ENCODE measurements at regions not wholly inside any gene's neighbourhood (a gene's known extent, or its start where the extent isn't known, plus 50 kb on each side); places are given as distances from the start of the nearest gene placed in this dataset.
"Not testable (repeated sequence)": the region's sequence is repeated elsewhere in the genome, so short reads cannot be mapped to it uniquely, and the experiment has no call there.

DNA sequence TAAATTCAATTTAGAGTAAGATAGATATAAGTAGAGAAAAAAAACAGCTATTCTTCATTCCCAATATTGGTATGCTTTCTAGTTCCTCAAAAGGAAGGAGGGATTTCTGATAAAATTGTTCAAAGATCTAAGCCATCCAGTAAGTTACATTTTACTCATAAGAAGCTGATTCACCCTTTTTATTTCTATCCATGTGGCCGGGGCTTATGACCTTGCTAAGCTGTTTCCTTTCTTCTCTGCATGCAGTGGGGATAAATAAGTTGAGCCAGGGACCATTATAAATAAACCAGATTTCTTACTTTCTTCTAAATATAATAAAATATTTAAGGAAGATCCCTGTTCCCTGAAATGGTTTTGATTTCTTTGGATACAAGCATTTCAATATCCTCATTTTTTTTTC is 502.3 kb downstream of the PDHA2 start:
- no peak for DNase-seq

DNA sequence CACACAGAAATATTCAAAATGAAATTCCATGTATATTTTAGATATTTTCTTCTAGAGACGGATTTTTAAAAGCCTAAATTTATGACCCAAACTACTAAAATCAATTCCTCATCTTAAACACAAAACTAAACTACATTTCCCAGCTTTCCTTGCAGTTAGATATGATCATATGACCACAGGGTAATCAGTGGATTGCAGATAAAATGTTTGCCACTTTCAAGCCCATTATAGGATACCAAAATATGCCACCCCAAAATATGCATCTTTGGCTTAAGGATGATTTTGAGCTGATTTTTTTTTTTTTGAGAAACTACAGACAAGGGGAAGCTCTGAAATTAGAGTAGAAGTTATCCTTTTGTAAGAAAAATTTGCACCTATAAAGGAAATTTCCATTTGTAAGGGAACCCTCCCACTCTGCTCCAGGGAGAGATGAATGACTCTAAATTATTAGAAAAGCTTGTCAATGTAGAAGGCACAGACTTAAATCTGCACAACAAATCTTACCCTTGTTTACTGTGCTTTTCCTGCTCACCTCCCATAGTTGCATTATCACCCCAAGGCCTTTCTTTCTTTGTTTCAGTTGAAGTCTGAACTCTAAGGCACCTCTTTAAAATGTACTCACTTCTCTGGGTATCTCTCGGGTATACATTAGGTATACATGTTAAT is 503.0 kb downstream of the PDHA2 start:
- no peak for DNase-seq

DNA sequence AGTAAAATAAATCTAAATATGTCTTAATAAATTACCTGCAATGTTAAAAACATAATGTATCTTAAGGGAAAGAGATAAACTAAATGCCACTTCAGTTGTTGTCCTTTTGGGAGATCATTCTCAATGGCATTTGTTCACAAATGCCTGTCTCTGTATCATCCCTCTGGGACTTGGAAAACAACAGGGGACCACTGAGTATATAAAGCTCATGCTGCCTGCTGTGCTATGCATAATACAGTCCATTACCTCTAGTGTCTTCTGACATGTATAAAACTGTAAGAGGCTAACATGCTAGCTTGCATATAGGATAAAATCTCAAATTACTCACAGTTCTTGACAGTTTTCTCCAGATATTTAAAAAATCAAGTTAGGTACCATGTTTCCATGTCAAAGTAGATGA is 503.9 kb downstream of the PDHA2 start:
- no peak for DNase-seq

DNA sequence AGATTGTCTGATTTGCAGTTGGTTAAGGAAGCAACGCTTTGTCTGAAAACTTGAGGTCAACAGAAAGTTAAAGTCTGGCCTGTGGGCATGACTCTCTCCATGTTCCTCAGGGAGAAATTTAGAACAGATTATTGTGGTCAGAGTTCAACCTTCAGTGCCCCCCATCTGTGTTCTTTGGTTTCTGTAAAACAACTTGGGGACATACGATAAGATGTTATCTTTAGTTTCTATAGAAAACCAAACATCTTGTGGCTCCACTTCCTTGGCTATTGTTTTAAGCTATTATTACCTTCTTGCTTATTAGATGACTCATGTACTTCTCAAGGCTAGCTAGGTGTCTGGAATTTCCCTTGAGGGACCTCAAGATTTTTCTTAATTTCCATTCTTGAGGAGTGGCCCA is 507.7 kb downstream of the PDHA2 start:
- no peak for DNase-seq

DNA sequence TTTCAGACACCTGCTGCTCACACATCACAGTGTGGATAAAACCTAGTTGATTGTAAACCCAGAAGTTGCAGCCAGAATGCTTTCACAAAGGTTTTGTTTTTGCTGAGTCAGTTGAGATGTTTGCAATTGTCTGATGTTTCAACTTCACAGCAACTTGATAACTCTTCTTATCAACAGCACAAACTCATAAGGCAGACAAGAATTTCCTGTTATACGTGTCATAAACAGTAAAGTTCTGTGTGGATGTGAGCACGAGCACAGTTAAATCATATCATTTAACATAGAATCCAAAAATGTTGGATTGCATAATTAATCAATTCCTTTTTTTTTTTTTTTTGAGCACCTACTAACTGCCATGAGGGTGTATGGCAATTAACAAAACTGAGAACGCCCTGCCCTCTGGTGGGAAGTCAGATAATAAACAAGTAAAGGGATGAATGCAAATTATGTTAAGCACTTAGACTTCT is 512.2 kb downstream of the PDHA2 start:
- DNase-seq = peak in 1 of 2 experiments; percentile 14

DNA sequence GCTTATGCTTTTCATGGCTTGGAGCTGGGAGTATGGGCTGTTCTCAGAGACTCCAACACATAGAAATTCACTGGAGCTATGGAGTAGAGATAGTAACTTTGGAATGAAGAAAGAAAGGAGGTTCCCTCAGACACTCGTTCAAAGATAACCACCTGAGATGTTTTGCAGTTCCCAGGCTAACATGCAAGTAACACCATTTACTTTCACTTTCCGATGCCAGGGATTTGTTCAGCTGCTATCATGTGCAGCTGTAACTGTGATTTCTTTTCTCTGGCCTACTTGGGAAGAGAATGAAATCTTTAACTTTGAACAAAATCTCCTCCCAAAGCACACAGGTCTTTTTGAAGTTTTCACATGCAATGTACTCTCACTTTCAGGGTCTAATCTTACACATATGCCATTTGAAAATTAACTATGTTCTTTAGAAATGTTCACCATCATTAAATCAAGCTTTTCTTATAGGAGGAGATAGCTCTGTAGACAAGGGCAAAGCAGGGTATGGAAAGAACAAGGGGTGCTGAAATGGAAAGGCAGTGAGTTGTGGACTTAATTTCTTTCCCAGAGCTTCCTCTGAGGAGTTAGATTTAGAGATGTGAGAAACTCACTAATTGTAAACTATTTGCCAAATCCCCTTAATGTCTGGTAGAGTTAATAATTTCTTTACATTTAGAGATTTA is 514.3 kb downstream of the PDHA2 start:
- DNase-seq = no peak

DNA sequence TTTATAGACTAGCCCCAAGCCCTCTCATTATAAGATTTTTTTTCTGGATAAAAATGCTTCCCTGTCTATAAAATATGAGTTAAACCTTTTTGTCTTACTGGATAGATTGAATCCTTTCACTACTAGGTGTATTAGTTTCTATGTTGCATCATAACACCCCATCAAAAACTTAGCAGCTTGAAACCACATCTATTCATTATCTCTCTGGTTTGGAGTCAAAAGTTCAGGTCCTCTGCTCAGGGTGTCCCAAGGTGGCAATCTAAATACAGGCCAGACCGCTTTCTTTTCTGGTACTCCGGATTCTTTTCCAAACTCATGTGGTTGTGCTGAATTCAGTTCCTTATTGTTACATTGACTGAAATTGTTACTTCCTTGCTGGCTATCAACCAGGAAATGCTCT is 515.5 kb downstream of the PDHA2 start:
- DNase-seq = no peak

DNA sequence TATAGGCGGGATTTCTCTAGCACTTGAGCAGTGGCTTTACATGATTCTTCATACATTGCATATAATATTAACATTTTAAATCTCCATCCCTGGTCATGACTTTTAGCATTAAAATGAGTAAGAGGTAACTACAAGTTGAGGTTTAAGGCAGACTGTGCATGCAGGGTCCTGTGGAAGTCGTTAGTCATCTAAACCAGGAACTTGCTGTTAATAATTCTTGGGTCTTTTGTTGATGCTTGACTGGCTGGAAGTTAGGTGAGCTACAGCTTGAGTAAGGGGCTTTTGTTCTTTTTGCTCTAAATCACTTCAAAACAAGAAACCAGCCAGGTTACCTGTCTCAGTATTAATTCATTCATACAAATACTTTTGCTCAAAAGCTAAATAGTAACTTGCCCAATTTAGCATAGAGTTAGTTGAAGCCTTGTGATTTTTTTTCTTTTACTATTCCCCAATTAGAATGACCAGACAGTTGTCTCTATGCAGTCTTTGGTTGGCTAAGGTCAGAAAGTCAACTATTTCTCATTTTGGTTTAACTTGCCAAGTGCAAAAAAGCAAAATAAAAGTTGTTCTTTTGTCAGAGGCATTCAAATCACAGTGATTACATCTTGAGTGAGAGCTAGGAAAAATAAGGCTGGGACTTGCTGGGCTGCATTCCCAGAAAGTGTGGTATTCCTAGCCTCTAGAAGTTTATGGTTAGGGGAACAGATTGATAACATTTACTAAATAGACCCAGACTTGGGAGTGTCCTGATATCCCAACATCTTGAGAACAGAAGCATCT is 516.9 kb downstream of the PDHA2 start:
- no peak for DNase-seq

DNA sequence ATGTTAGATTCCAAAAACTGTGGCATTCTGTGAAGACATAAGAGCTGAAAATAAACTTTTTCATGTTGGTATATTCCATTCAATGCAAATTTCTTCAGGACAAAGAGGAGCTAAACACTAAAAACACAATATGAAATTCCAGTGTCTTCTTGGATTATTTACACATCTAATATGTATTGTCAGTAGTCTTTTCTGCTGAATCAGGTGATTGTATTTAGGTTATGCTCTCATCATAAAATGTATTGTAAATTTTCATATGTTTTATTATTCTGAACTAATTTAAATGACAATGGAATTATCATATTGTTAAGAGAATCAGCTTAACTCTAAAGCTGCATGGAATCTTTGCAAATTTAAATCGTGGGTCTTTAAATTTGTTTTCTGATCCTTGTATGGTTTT is 526.7 kb downstream of the PDHA2 start:
- DNase-seq = no peak

DNA sequence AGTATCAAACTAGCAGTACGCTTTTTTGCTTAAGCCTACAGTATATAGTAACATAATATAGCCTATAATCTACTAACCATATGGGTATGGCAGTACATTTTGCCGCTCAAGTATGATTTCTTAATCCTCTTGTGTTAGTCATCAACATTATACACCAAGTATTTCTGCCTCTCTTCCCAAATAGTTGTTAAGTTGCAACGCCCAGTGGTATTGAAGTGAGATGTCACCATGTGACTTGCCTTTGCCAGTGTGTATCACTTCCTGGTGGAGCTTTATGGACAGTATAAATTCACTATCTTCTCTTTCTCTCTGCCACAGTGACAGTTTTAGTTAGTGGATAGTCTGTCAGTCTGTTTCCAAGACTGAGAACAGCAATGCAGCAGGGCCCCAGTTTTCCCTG is 535.5 kb downstream of the PDHA2 start:
- no peak for DNase-seq

DNA sequence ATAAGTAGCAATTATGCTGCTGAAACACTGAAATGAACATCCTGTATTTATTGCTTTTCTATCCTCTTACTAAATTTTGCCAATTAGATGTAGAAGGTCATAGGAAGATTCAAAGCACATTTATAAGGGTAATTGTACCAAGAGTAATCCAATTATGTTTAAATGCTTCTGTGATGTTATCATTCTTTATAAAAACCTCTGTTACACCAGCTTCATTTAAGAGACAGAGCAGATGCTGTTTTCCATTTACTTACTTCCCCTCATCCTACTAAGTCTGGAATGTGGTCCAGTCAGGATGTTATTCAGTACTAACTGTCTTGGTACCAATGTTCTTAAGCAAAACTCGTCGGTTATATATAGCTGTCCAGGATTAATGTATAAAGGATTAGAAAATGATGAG is 539.6 kb downstream of the PDHA2 start:
- DNase-seq = no peak

DNA sequence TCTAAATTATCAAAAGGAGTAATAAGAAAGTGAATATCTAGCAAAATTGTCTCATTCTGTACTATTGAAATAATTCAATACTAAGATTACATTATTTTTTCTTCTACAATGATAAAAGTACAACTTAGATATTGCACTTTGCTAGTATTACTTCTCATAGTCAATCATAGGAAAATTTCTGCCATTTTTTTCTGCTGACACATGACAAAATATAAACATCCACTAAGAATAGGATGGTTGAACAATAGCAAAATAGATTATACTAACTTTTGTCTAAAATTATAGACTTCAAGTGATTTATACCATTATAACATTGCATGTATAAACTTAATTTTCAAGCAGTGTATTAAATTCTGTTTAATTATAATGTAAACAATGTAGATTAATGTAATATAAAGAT is 540.2 kb downstream of the PDHA2 start:
- no peak for DNase-seq

DNA sequence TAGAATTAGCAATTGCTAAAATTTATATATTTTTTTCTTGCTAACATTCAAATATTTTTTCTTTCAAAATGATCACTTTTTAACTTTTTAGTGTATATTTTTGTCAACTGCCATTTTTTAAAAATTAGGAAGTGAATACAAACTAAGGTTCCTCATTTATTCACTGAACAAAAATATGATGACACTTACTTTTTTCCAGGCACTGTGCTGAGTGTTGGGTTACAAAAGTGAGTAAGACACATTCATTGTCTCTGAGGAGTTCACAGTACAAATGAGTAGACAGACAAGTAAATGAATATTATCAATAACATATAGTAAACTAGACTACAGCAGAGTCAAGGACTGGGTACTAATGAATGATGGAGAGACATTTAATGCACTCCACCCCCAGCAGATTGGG is 543.5 kb downstream of the PDHA2 start:
- DNase-seq = no peak

DNA sequence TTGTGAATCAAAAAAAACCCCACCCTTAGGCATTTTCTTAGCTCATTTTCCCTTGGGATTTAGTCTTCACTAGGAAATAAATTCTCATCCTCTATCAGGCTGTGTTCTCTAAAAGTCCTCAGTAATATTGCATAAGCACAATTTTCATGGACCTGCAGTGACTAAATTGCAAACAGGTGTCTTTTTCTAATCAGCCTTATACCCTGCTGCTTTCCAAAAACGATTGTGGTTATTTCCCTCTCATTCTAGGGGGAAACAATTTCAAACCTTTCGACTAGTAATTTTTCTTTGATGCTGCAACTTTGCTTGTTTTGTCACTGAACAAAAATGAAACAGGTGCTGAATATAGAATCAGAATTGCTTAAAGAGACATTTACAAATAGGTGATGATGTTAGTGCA is 549.9 kb downstream of the PDHA2 start:
- no peak for DNase-seq

DNA sequence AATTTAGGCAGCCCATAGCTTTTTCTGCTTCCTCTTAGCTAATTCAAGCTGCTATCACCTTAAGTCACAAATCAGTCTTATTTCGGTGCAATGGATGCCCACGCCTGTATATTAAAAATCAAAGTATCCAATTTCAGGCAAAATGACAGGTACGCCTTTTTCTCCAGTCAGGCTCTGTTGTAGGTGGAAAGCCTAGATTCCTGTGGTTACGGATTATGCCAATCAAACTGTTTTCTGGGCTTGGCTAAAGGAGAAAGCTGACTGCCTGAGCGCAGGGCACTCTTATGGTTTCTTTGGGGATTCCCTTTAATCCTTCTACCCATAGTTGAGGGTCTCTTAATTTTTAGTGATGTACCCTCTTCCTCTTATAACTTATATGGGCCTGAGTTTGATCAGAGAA is 550.5 kb downstream of the PDHA2 start:
- no peak for DNase-seq

DNA sequence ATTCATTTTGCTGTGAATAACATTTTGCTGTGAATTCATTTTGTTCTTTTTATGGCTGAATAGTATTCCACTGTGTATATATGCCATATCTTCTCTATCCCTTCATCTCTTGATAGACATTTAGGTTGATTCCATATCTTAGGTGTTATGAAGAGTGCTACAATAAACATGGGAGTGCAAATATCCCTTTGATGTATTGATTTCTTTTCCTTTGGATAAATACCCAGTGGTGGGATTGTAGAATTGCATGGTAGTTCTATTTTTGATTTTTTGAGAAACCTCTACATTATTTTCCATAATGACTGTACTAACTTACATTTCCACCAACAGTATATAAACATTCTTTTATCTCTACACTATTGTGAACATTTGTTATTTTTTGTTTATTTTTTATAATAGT is 555.9 kb downstream of the PDHA2 start:
- no peak for DNase-seq

DNA sequence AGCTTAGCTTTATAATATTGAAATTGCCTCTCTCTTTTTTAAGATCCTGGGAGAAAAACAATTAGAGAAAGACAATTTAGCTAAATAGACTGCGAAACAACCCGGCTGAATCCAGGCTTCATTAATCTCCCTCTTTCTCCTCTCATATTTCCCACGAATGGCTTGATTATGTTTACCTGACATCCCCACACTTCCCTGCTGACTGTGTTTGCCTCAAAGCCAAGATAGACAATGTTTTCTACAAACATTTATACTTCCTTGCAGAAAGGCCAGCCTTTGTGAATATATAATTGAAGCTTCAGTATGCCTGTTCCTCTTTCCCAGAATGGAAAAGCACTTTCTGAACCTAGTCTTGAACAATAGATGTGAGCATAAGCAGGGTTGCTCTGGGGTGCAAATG is 566.8 kb downstream of the PDHA2 start:
- DNase-seq = no peak

DNA sequence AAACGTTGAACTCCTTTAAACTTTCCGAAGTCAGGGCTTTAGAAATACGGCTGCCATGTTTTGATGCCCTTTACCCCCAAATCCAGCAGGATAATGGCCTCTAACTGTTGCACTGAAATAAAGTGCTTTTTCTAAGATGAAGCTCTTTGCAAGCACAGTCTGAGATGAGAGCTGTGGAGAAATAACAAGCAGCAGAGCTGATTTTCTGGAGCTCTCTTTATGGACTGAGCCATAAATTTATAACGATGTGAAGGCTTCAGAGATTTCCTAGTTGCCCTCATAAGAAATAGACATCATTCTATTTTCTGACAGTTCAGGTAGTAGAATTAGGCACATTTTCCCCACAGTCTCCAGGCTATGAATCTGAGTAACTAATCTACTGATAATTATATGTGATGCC is 567.3 kb downstream of the PDHA2 start:
- no peak for DNase-seq

DNA sequence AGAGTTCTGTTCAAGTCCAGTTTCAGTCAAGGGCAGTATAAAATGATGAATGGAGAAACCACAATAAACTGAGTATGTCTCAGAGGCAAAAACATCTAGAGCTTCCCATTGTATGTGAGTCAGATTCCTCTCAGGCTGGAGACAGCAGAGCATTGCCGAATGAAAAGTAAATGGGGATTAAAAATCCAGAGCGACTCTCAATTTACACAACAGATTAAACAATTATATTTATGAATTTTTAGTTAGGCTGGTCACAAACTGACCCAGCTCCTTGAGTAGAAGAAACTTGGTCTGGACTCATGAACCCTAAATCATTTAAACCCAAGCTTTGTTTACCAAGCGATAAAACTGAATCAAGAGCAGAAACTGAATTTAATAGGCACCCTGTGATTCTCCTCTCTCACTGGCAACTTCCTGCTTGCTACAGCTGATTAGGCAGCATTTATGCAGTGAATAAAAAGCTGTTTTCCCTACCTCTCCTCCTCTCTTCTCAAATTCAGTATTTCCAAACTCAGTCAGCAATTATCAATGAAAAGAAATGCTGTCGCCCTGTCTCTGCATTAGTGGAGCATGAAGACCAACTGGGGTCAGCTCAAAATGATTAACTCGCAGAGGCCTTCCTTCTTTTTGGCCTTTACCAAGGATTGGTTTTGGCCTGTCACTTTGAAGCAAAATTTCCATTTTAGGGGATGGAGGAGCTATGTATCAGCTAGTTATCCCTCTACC is 568.0 kb downstream of the PDHA2 start:
- no peak for DNase-seq

DNA sequence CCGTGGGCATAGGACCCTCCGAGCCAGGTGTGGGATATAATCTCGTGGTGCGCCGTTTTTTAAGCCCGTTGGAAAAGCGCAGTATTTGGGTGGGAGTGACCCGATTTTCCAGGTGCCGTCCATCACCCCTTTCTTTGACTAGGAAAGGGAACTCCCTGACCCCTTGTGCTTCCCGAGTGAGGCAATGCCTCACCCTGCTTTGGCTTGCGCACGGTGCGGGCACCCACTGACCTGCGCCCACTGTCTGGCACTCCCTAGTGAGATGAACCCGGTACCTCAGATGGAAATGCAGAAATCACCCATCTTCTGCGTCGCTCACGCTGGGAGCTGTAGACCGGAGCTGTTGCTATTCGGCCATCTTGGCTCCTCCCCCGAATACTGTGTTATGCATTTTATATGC is 575.0 kb downstream of the PDHA2 start:
- not testable (repeated sequence) for DNase-seq

DNA sequence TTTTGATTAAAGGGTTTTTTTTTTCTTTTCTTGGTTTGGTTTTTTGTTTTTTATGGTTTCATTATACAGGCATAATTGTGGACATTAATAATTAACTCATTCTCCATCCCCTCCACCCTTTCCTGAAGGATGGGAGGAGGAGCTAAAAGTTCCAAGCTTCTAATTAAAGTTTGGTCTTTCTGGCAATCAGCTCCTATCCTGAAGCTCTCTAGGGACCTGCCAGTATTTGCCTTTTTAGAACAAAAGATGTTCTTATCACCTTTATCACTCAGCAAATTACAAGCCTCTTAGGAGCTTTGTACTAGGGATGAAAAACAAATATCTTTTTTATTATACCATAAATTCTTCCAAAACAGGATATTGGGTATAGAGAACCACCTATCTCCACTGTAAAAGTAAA is 589.8 kb downstream of the PDHA2 start:
- no peak for DNase-seq

DNA sequence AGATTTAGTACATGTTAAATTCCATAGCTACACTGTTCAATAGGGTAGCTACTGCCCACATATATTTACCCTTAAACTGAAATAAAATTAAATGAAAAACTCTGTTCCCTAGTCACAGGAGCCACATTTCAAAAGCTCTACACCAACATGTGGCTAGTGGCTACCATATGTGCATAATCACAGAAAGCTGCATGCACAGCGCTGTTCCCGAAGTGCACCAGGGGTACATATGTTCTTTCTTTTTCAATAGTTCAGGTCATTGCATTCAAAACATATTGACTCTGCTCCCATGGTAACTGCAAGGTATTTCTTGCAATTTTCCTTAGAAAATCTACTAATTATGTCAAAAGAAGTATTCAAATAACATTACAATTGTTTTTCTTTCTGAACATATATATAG is 591.2 kb downstream of the PDHA2 start:
- DNase-seq = no peak

DNA sequence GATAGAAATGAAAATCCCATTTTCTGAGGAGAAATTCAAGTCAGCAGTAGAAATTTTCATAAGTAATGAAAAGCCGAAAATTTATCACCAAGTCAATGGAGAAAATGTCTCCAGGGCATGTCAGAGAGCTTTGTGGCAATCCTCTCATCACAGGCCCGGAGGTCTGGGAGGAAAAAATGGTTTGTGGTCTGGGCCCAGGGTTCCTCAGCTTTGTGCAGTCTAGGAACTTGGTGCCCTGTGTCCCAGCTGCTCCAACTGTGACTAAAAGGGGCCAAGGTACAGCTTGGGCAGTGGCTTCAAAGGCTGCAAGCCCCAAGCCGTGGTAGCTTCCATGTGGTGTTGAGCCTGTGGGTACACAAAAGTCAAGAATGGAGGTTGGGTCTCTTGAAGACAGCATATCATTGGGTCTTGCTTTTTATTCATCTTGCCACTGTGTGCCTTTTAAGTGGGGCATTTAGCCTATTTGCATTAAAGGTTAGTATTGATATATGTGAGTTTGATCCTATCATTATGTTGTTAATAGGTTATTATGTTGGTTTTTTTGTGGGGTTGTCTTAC is 608.5 kb downstream of the PDHA2 start:
- no peak for DNase-seq
